Activated T-helper 2 cell treated with anti-CD3 and anti-CD28 coated beads, Interferon-gamma antibody, Interleukin-2, Interleukin-4, amounts not matched to agents 10 μg/mL and 5 μg/mL and 100 μg/mL, durations not matched to agents 14 hours and 24 hours and 36 hours (primary cell): ENCODE measurements at regions not wholly inside any gene's neighbourhood (a gene's known extent, or its start where the extent isn't known, plus 50 kb on each side); places are given as distances from the start of the nearest gene placed in this dataset.

ENCODE experiments used
- DNase-seq: peaks from one replicate; pipeline ENCODE4 v3.0.0; 2021; ENCODE audit warnings: low spot score
- H3K27ac Mint-ChIP-seq: one replicate; pipeline ENCODE4 v1.8.0; 2021; ENCODE audit warnings: mixed read lengths
- H3K27me3 Mint-ChIP-seq: one replicate; pipeline ENCODE4 v1.8.0; 2021; ENCODE audit warnings: low read depth, mixed read lengths
- H3K36me3 Mint-ChIP-seq: one replicate; pipeline ENCODE4 v1.8.0; 2021; ENCODE audit warnings: low read depth, mixed read lengths
- H3K4me1 Mint-ChIP-seq: one replicate; pipeline ENCODE4 v1.8.0; 2021; ENCODE audit warnings: low read depth, mixed read lengths
- H3K4me3 Mint-ChIP-seq: one replicate; pipeline ENCODE4 v1.8.0; 2021; ENCODE audit warnings: low read depth, mild to moderate bottlenecking, moderate library complexity, mixed read lengths
- H3K9me3 Mint-ChIP-seq: one replicate; pipeline ENCODE4 v1.8.0; 2021; ENCODE audit warnings: mixed read lengths
- intact Hi-C: fragments of 100-400 bp; cut with micrococcal nuclease; formaldehyde crosslinking; loops from one replicate; pipeline ENCODE4 v1.15.1; 2023

DNA sequence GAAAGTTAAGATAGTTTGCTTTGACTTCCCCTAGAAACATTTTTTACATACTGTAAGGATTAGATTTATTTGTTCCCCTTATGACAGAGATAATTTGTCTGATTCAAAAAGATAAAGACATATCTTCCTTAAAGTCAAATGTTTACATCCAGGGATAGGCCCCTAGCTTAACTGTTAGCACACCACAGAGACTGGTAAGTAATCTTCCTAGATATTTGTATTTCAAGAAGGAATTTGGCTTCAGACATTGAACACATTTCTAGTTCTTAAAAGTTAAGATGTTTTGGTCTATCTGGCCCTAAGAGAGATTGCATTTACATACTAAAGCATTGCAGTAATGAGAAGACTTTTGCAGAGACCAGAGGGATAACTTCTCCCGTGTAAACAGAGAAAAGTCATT is 1201.1 kb upstream of the GJE1 start:
- intact Hi-C loops: no loop called here
- H3K27ac Mint-ChIP-seq: no peak overlapping the region
- H3K36me3 Mint-ChIP-seq: no peaks in the 10 kb centered on the region
- no peaks in the 10 kb centered on the region for H3K27me3 Mint-ChIP-seq
- H3K9me3 Mint-ChIP-seq: no peaks in the 10 kb centered on the region
- no peaks in the 10 kb centered on the region for H3K4me1 Mint-ChIP-seq
- DNase-seq: no peak
- H3K4me3 Mint-ChIP-seq: no peak overlapping the region

DNA sequence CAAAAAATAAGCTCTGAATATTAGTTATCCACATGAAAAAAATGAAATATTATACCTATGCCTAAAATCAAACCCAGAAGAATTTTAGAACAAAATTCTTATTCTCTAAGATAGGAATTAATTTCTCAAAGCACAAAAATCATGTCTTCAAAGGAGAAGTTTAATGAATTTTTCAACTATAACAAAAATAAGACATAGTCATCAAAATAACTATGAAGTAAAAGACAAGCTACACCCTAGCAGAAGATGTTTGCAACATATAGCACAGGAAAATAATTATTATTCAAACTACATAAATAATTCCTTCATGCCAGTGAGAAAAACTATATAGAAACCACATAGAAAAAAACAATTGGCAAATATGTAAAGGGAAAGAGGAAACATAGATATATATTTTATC is 1203.6 kb upstream of the GJE1 start:
- intact Hi-C loops: no loop called here
- Mint-ChIP-seq H3K27ac (no peak overlapping the region), H3K4me3 (no peak overlapping the region), H3K36me3 (no peaks in the 10 kb centered on the region), H3K27me3 (no peaks in the 10 kb centered on the region), H3K9me3 (no peaks in the 10 kb centered on the region), H3K4me1 (no peaks in the 10 kb centered on the region)
- DNase-seq: no peak

GRCh38 chr6:140923048-140923447 is 1209.7 kb upstream of the GJE1 start:
- Mint-ChIP-seq H3K36me3 (no peaks in the 10 kb centered on the region), H3K4me3 (no peak overlapping the region), H3K27ac (no peak overlapping the region), H3K9me3 (no peaks in the 10 kb centered on the region), H3K4me1 (no peaks in the 10 kb centered on the region), H3K27me3 (no peaks in the 10 kb centered on the region)
- intact Hi-C loops: loop anchor here (5.0 kb wide), 2 partner anchors 1041 to 1551 kb away; partner anchors contain the start of gene CITED2
- no peak for DNase-seq

GRCh38 chr6:140921366-140922226 is 1211.1 kb upstream of the GJE1 start:
- Mint-ChIP-seq H3K27ac (no peak overlapping the region), H3K9me3 (no peaks in the 10 kb centered on the region), H3K4me1 (no peaks in the 10 kb centered on the region), H3K4me3 (no peak overlapping the region), H3K36me3 (no peaks in the 10 kb centered on the region), H3K27me3 (no peaks in the 10 kb centered on the region)
- no peak for DNase-seq
- intact Hi-C loops: loop anchor here (5.0 kb wide), 2 partner anchors 1039 to 1549 kb away; partner anchors contain the start of gene CITED2

DNA sequence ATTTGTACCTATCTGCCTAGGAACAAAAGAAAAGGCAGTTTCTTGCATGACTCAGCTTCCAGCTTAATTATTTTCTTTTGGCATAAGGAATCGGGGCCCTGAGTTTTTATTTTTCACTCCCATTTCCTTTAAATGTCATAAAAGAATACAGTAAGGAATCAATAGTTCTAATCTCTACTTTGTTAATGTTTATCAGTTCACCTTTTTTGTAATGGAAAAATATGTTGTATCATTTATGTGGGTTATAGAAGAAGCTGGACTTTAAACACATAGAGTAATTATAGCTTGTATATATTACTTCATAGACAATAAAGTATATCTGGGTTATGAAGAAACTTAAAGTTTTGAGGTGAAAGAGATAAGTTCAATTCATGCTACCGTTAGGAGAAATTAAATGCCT is 1214.8 kb upstream of the GJE1 start:
- H3K9me3 Mint-ChIP-seq: no peaks in the 10 kb centered on the region
- no peak overlapping the region for H3K4me3 Mint-ChIP-seq
- H3K4me1 Mint-ChIP-seq: no peaks in the 10 kb centered on the region
- H3K27ac Mint-ChIP-seq: no peak overlapping the region
- no peaks in the 10 kb centered on the region for H3K36me3 Mint-ChIP-seq
- DNase-seq: no peak
- H3K27me3 Mint-ChIP-seq: no peaks in the 10 kb centered on the region
- intact Hi-C loops: no loop called here

DNA sequence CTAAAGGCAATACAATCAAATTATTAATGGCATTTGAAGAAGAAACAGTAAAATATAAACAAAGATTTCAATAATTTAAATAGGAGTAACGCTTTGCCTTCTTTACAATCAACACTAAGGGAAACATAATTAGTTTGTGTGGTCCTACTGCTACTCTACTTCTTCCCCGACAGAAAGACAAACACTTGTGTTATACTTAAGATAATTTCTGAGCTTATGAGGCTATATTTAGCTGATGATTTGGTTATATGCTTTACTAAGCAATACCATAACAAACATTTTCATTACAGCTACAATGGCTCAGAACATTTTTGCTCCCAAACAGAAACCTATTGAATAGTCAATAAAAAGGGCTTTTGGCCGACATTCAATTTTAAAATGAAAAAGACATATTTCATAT is 1217.2 kb upstream of the GJE1 start:
- no peaks in the 10 kb centered on the region for H3K4me1 Mint-ChIP-seq
- no peak overlapping the region for H3K4me3 Mint-ChIP-seq
- H3K36me3 Mint-ChIP-seq: no peaks in the 10 kb centered on the region
- no peak for DNase-seq
- no peak overlapping the region for H3K27ac Mint-ChIP-seq
- intact Hi-C loops: no loop called here
- no peaks in the 10 kb centered on the region for H3K27me3 Mint-ChIP-seq
- no peaks in the 10 kb centered on the region for H3K9me3 Mint-ChIP-seq

- Mint-ChIP-seq H3K9me3 (no peaks in the 10 kb centered on the region), H3K4me1 (no peaks in the 10 kb centered on the region)
- intact Hi-C loops: no loop called here
Measured at GRCh38 chr6:140915103-140915502, 1217.6 kb upstream of the GJE1 start.

GRCh38 chr6:140912686-140913085 is 1220.0 kb upstream of the GJE1 start:
- intact Hi-C loops: no loop called here
- H3K4me1 Mint-ChIP-seq: no peaks in the 10 kb centered on the region
- H3K27me3 Mint-ChIP-seq: no peaks in the 10 kb centered on the region
- no peaks in the 10 kb centered on the region for H3K36me3 Mint-ChIP-seq
- H3K27ac Mint-ChIP-seq: no peak overlapping the region
- no peak overlapping the region for H3K4me3 Mint-ChIP-seq
- DNase-seq: no peak
- no peaks in the 10 kb centered on the region for H3K9me3 Mint-ChIP-seq

More at GRCh38 chr6:140915103-140915502, 1217.6 kb upstream of the GJE1 start:
- Mint-ChIP-seq H3K27ac (no peak overlapping the region), H3K36me3 (no peaks in the 10 kb centered on the region), H3K27me3 (no peaks in the 10 kb centered on the region), H3K4me3 (no peak overlapping the region)
- no peak for DNase-seq

DNA sequence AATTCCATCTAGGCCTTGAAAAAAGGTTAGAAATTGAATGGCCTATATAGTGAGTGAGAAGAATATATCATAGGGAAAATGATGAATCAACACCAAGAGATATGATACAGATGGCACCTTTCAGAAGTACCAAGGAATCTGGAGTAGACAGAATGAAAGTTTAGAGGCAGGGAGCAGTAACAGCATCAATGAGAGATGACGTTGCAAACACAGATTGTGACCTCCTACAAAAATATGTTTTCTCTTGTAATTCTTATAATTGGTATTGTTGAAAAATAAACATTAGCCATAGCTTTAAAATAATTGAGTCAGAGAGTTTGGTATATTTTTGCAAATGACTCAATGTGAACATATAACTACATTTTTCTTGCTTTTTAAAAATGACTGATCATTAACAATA is 1223.1 kb upstream of the GJE1 start:
- no peaks in the 10 kb centered on the region for H3K4me1 Mint-ChIP-seq
- no peaks in the 10 kb centered on the region for H3K9me3 Mint-ChIP-seq
- no peak overlapping the region for H3K4me3 Mint-ChIP-seq
- H3K36me3 Mint-ChIP-seq: no peaks in the 10 kb centered on the region
- H3K27ac Mint-ChIP-seq: no peak overlapping the region
- intact Hi-C loops: no loop called here
- no peaks in the 10 kb centered on the region for H3K27me3 Mint-ChIP-seq
- DNase-seq: no peak

DNA sequence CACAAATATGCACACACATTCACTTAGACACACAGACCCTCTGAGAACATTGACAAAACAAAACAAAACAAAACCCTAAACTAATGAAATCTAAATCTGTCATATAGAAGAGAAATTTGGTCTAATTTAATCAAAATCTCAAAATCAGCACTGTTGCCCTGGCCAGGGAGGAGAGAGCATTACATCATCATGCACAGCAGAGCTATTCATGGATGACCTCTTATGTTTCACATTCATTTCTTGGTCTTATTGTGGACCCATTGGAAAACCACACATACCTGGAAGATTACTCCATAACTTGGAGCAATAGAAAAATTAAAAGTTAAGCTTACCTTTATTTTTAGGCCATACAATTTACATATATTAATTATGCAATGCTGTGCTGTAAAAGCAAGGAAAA is 1223.6 kb upstream of the GJE1 start:
- intact Hi-C loops: no loop called here
- DNase-seq: no peak
- no peak overlapping the region for H3K4me3 Mint-ChIP-seq
- H3K9me3 Mint-ChIP-seq: no peaks in the 10 kb centered on the region
- H3K4me1 Mint-ChIP-seq: no peaks in the 10 kb centered on the region
- no peaks in the 10 kb centered on the region for H3K36me3 Mint-ChIP-seq
- H3K27me3 Mint-ChIP-seq: no peaks in the 10 kb centered on the region
- H3K27ac Mint-ChIP-seq: no peak overlapping the region

GRCh38 chr6:140908505-140908904 is 1224.2 kb upstream of the GJE1 start:
- DNase-seq: no peak
- no peaks in the 10 kb centered on the region for H3K4me1 Mint-ChIP-seq
- no peak overlapping the region for H3K27ac Mint-ChIP-seq
- H3K9me3 Mint-ChIP-seq: no peaks in the 10 kb centered on the region
- H3K4me3 Mint-ChIP-seq: no peak overlapping the region
- H3K27me3 Mint-ChIP-seq: no peaks in the 10 kb centered on the region
- intact Hi-C loops: no loop called here
- no peaks in the 10 kb centered on the region for H3K36me3 Mint-ChIP-seq

DNA sequence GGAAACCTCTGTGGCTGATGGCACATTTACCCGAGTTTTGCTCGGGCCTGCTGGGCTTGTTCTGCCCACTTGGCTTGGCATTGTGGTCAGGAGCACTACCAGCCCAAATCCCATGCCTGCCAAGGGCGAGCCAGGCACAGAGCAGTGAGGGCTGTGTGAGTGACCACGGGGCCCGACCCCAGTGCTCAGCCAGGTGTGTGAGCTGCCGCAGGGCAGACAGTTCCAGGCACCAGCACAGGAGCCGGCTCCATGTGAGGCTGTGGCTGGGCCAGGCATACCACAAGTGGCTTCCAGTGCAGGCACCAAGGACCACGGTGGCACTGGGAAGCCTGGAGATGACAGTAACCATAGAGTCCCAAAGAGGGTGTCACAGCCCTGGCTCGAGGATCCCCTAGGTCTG is 1225.5 kb upstream of the GJE1 start:
- Mint-ChIP-seq H3K9me3 (no peaks in the 10 kb centered on the region), H3K27ac (no peak overlapping the region), H3K4me3 (no peak overlapping the region), H3K36me3 (no peaks in the 10 kb centered on the region), H3K4me1 (no peaks in the 10 kb centered on the region), H3K27me3 (no peaks in the 10 kb centered on the region)
- intact Hi-C loops: no loop called here
- DNase-seq: no peak

- Mint-ChIP-seq H3K36me3 (no peaks in the 10 kb centered on the region), H3K27ac (no peak overlapping the region), H3K4me3 (no peak overlapping the region), H3K9me3 (no peaks in the 10 kb centered on the region), H3K4me1 (no peaks in the 10 kb centered on the region), H3K27me3 (no peaks in the 10 kb centered on the region)
- intact Hi-C loops: no loop called here
- no peak for DNase-seq
Measured at GRCh38 chr6:140905724-140906123, 1227.0 kb upstream of the GJE1 start.
